ENCODE measurements at regions not wholly inside any gene's neighbourhood (a gene's known extent, or its start where the extent isn't known, plus 50 kb on each side); places are given as distances from the start of the nearest gene placed in this dataset.
"Not testable (repeated sequence)": the region's sequence is repeated elsewhere in the genome, so short reads cannot be mapped to it uniquely, and the experiment has no call there.

DNA sequence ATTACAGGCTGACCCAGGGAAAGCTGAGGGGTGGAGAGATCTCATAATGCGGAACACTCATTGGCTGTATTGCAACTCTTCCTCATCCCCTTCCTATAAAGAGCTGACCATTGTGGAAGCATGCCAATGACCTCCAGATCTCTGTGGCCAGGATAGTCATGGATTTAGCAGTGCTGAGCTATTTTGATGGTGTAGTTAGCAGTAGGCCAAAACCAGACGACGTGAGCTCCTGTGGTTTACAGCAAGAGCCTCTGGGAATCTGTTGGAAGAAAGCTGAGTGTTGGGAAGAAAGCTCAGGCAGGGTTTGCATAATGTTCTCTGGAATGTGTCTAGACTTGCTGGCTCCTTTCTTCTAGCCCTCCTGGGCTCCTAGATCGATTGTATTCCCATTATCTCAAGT is 187.5 kb upstream of the GPC6 start:
- H3K36me3 ChIP-seq, result no peaks in the 10 kb centered on the region
- no peak overlapping the region for H3K9ac ChIP-seq
- no peak for TF ChIP-seq Cebpa-rat (IDR thresholded peaks at IDR 0.05)
- H3K4me3 ChIP-seq, result no peak overlapping the region
- H3K4me1 ChIP-seq, result no peaks in the 10 kb centered on the region
- no peaks in the 10 kb centered on the region for H4K20me1 ChIP-seq
- H3K4me2 ChIP-seq, result no peak overlapping the region
- no peak overlapping the region for H3K27ac ChIP-seq
- H3K9me3 ChIP-seq (replicated peaks in 1 of 11), result no peaks in the 10 kb centered on the region
- H3K27me3 ChIP-seq, result no peaks in the 10 kb centered on the region

DNA sequence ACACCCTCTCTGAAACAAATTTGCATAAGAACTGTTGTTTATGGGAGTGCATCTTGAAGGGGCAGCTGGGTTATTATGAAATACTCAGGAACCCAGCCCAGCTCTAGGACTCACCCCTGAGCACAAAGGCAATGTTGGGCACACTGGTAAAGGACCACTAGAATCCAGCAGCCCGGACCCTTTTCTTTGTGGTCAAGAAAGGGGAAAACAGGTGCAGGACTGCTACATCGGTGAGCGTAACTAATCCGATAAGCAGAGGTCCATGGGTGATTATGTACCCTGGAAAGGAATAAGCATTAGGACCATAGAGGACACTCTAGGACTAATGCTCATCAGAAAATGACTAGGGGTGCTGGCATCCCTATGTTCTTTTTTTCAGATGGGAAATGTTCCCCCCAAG is 185.0 kb upstream of the GPC6 start:
- not testable (repeated sequence) for H3K4me3 ChIP-seq; H3K27me3 ChIP-seq; H3K27ac ChIP-seq; H3K4me1 ChIP-seq; H3K36me3 ChIP-seq; H3K9me3 ChIP-seq (replicated peaks in 1 of 11); H4K20me1 ChIP-seq; H3K4me2 ChIP-seq; H3K9ac ChIP-seq

DNA sequence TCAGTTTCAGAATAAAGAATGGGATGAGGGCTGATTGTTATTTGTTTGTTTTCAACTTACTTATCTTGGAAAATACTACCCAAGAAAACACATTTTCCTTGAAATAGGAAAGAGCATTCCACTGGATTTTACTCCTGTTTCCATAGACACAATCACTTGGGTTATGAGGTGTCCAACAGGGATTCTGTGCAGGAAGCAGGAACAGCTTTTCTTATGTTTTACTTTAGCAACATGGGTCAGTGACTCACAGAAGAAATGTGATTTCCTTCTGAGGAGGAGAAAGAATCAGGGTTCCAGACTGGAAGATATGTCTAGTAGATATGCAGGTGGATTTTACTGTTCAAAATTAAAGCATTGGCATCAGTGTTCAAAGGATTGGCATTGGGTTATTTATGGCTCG is 180.8 kb upstream of the GPC6 start:
- TF ChIP-seq Cebpa-rat (IDR thresholded peaks at IDR 0.05), result no peak
- H3K4me1 ChIP-seq, result no peaks in the 10 kb centered on the region
- no peaks in the 10 kb centered on the region for H3K27me3 ChIP-seq
- H3K4me2 ChIP-seq, result no peak overlapping the region
- H3K9ac ChIP-seq, result no peak overlapping the region
- H3K36me3 ChIP-seq, result no peaks in the 10 kb centered on the region
- H4K20me1 ChIP-seq, result no peaks in the 10 kb centered on the region
- no peak overlapping the region for H3K27ac ChIP-seq
- H3K4me3 ChIP-seq, result no peak overlapping the region
- H3K9me3 ChIP-seq (replicated peaks in 1 of 11), result no peaks in the 10 kb centered on the region

DNA sequence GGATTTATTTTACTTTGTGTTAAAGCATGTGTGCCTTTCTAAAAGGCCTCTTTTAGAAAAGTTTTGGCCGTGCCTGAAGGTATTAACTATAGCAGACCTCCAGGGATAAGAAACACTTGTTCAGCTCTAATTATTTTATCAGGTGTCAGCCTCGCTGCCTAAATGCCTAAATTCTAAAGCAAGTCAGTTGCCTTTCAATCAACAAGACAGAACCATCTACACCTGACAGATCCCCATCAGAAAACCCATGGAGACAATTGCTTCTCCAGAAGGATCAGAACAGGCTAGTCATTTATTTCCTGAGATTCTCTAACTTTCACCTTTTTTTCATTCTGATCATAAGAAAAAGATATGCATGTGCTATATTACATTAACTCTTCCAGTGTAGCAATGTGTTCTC is 171.4 kb upstream of the GPC6 start:
- H3K9me3 ChIP-seq (replicated peaks in 1 of 11), result no peaks in the 10 kb centered on the region
- H3K27me3 ChIP-seq, result no peaks in the 10 kb centered on the region
- no peak overlapping the region for H3K9ac ChIP-seq
- H3K4me3 ChIP-seq, result no peak overlapping the region
- H3K36me3 ChIP-seq, result no peaks in the 10 kb centered on the region
- no peak for TF ChIP-seq Cebpa-rat (IDR thresholded peaks at IDR 0.05)
- no peak overlapping the region for H3K4me2 ChIP-seq
- no peaks in the 10 kb centered on the region for H3K4me1 ChIP-seq
- H3K27ac ChIP-seq, result no peak overlapping the region
- no peaks in the 10 kb centered on the region for H4K20me1 ChIP-seq

DNA sequence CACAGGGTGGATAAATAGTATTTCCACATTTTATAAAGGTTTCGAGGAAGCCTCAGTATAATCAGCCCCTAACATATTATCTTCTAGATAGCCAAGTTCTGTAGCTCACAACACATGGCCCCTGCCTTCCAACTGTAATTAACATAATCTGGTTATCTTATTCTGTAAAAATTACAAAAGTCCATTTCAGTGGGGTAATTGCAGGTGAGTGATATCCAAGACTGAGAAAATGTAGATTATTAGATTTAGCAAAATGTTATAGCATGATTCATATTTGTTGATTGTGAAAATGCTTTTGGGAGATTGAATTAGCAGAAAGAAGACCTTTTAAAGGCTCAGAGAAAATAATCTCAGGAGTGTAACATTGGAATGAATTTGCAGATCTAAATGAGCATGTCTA is 168.3 kb upstream of the GPC6 start:
- no peak for TF ChIP-seq Cebpa-rat (IDR thresholded peaks at IDR 0.05)
- Histone ChIP-seq H3K27ac (no peak overlapping the region), H3K9me3 (replicated peaks in 1 of 11) (no peaks in the 10 kb centered on the region), H3K27me3 (no peaks in the 10 kb centered on the region), H3K9ac (no peak overlapping the region), H3K4me3 (no peak overlapping the region), H3K36me3 (no peaks in the 10 kb centered on the region), H3K4me1 (no peaks in the 10 kb centered on the region), H3K4me2 (no peak overlapping the region), H4K20me1 (no peaks in the 10 kb centered on the region)

DNA sequence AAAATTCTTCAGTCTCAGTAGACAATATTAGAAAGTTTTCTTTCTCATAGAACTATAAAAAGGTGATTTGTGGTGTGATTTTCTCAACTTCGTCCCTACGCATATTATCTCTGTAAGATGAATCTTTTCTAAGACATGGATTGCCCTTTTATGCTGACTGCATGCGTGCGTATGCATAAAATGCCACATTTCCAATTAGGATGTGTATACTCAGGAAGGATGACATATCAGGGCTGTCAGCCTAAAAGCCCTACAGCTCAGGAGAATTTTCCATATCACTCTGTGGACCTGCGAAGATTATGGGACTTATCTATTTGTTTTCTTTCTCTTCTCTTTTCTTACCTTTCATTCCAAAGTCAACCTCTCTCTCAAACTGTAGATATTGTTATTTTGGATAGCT is 166.5 kb upstream of the GPC6 start:
- H3K4me3 ChIP-seq, result no peak overlapping the region
- H3K4me2 ChIP-seq, result no peak overlapping the region
- no peak overlapping the region for H3K9ac ChIP-seq
- TF ChIP-seq Cebpa-rat (IDR thresholded peaks at IDR 0.05), result no peak
- no peaks in the 10 kb centered on the region for H3K9me3 ChIP-seq (replicated peaks in 1 of 11)
- no peak overlapping the region for H3K27ac ChIP-seq
- no peaks in the 10 kb centered on the region; a peak in 1 of 20 replicates for H3K4me1 ChIP-seq
- H3K36me3 ChIP-seq, result no peaks in the 10 kb centered on the region
- no peaks in the 10 kb centered on the region for H4K20me1 ChIP-seq
- H3K27me3 ChIP-seq, result no peaks in the 10 kb centered on the region

DNA sequence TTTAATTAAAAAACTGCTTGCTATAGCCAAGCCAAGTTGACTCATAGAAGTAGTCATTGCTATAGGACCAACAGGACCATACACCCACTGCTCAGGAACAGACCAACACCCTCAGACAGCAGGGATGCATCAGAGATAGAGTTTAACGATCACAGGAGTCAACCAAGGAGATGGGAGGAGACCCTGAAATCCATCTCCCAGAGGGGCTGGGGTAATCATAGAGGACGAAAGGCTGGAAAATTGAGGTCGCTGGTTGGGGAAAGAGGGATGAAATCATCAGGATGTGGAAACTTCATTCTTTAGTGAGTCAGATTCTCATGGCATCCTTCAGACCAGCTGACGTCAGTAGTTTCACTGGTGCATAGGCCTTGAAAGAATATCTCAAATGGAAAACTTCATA is 160.4 kb upstream of the GPC6 start:
- H3K27ac ChIP-seq, result peak overlapping the region in 1 of 11 experiments; percentile 9; a peak in 2 of 22 replicates
- peaks cover 0 to 8% (median 0%) of the 10 kb centered on the region in 11 experiments; a peak in 3 of 22 replicates for H3K9me3 ChIP-seq (replicated peaks in 1 of 11)
- H3K9ac ChIP-seq, result no peak overlapping the region
- H4K20me1 ChIP-seq, result no peaks in the 10 kb centered on the region
- H3K4me3 ChIP-seq, result no peak overlapping the region
- no peak for TF ChIP-seq Cebpa-rat (IDR thresholded peaks at IDR 0.05)
- no peaks in the 10 kb centered on the region for H3K27me3 ChIP-seq
- H3K36me3 ChIP-seq, result no peaks in the 10 kb centered on the region
- H3K4me2 ChIP-seq, result peak overlapping the region in 3 of 11 experiments; percentile 12 to 48 (median 40); a peak in 4 of 22 replicates
- H3K4me1 ChIP-seq, result peaks cover 0 to 13% (median 0%) of the 10 kb centered on the region in 10 experiments; a peak in 4 of 20 replicates

DNA sequence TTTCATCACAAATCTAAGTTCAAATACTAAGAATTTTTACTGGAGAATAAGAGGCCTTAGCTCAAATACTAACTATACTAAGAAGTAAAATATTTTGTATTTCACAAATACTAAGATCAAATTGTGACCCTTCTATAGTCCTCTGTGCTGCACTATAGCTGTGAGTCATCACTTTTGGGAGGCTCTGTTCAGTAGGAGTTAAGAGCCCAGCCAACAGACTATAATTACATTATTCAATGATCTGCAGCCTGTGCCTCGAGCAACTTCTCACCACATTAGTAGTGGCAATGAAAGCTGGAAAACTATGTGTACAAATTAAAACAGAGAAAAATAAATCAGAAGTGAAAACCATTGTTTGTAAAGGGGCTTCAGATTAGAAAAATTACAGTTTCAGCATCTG is 147.3 kb upstream of the GPC6 start:
- no peaks in the 10 kb centered on the region for H3K4me1 ChIP-seq
- no peak overlapping the region for H3K4me2 ChIP-seq
- H3K9me3 ChIP-seq (replicated peaks in 1 of 11), result no peaks in the 10 kb centered on the region
- no peaks in the 10 kb centered on the region for H3K27me3 ChIP-seq
- no peak overlapping the region for H3K27ac ChIP-seq
- no peaks in the 10 kb centered on the region for H3K36me3 ChIP-seq
- H4K20me1 ChIP-seq, result no peaks in the 10 kb centered on the region
- TF ChIP-seq Cebpa-rat (IDR thresholded peaks at IDR 0.05), result no peak
- H3K9ac ChIP-seq, result no peak overlapping the region
- no peak overlapping the region for H3K4me3 ChIP-seq

DNA sequence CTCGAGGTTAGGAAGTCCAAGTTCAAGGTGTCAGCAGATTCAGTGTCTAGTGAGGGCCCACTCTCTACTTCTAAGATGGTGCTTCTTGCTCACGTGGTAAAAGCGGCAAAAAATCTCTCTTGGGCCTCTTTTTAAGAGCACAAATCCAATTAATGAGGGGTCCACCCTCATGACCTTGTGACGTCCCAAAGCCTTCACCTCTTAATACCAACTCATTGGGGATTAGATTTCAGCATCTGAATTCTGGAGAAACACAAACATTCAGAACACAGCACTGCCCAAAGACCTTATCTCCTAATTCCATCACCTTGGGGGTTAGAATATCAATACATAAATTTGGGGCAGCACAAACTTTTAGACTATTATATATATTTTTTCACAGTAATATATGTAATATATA is 146.4 kb upstream of the GPC6 start:
- Histone ChIP-seq H3K27ac (no peak overlapping the region), H3K27me3 (no peaks in the 10 kb centered on the region), H3K36me3 (no peaks in the 10 kb centered on the region), H3K9ac (no peak overlapping the region), H3K4me1 (no peaks in the 10 kb centered on the region), H3K9me3 (replicated peaks in 1 of 11) (no peaks in the 10 kb centered on the region), H3K4me3 (no peak overlapping the region), H3K4me2 (no peak overlapping the region), H4K20me1 (no peaks in the 10 kb centered on the region)
- TF ChIP-seq Cebpa-rat (IDR thresholded peaks at IDR 0.05), result no peak

DNA sequence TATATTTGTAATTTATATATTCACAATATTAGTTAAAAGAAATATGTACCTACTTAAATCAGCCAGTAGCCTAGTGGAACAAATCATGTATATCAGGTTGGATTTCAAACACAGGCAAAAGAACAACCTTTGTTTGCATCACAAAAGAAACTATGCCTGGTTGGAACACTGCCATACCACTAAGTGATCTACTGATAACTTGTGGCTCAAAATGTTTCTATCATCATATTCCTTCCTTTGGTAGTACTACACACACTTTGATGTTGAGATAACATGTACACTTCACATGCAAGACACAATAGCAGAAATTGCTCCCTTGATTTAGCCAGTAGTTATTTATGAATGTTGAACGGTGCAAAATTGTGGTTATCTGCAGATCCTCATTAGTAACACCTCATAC is 146.0 kb upstream of the GPC6 start:
- no peak for TF ChIP-seq Cebpa-rat (IDR thresholded peaks at IDR 0.05)
- H3K4me3 ChIP-seq, result no peak overlapping the region
- no peaks in the 10 kb centered on the region for H4K20me1 ChIP-seq
- H3K36me3 ChIP-seq, result no peaks in the 10 kb centered on the region
- H3K27me3 ChIP-seq, result no peaks in the 10 kb centered on the region
- H3K4me1 ChIP-seq, result no peaks in the 10 kb centered on the region
- H3K4me2 ChIP-seq, result no peak overlapping the region
- no peaks in the 10 kb centered on the region for H3K9me3 ChIP-seq (replicated peaks in 1 of 11)
- H3K9ac ChIP-seq, result no peak overlapping the region
- no peak overlapping the region for H3K27ac ChIP-seq

DNA sequence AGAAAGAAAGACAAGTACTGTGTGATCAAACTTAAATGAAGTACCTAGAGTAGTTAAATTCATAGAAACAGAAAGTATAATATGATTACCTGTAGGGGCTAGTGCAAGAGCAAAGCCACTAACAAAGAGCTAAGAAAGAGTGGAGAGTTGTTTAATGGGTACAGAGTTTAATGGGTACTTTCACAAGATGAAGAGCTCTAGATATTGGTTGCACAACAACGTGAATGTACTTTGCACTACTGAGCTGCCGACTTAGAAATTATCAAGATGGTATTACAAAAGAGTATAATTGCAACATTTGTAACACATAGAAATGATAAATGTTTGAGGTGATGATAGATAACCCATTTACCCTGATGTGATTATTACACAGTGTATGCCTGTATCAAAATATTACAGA is 140.3 kb upstream of the GPC6 start:
- Histone ChIP-seq H4K20me1 (no peaks in the 10 kb centered on the region), H3K4me3 (no peak overlapping the region), H3K27ac (no peak overlapping the region), H3K9me3 (replicated peaks in 1 of 11) (no peaks in the 10 kb centered on the region; a peak in 1 of 22 replicates), H3K4me1 (no peaks in the 10 kb centered on the region), H3K27me3 (no peaks in the 10 kb centered on the region), H3K4me2 (no peak overlapping the region), H3K9ac (no peak overlapping the region), H3K36me3 (no peaks in the 10 kb centered on the region)
- no peak for TF ChIP-seq Cebpa-rat (IDR thresholded peaks at IDR 0.05)
